Smooth muscle cell (in vitro differentiated cells): ENCODE measurements at regions not wholly inside any gene's neighbourhood (a gene's known extent, or its start where the extent isn't known, plus 50 kb on each side); places are given as distances from the start of the nearest gene placed in this dataset.

Source experiments
- DNase-seq: peaks from one replicate; lab custom pipeline; 2025; ENCODE audit not compliant: unreplicated experiment; lab: John Stamatoyannopoulos, UW
- H2AFZ ChIP-seq: fragments of 200-600 bp; sonication (generic); 2 replicates; pipeline ENCODE4 v1.6.0; 2016; ENCODE audit warnings: antibody characterized with exemption, low read depth, mild to moderate bottlenecking
- H3F3A ChIP-seq: fragments of 200-600 bp; sonication (generic); 2 replicates; pipeline ENCODE4 v1.6.0; 2017; ENCODE audit warnings: antibody characterized with exemption, low read depth
- H3K27ac ChIP-seq: fragments of 200-600 bp; sonication (generic); 2 replicates; pipeline ENCODE4 v1.5.1; 2016; ENCODE audit warnings: low read depth, mild to moderate bottlenecking
- H3K27me3 ChIP-seq: fragments of 200-600 bp; sonication (generic); 2 replicates; pipeline ENCODE4 v1.6.1; 2016; ENCODE audit warnings: low read depth, mild to moderate bottlenecking
- H3K36me3 ChIP-seq: fragments of 200-600 bp; sonication (generic); 2 replicates; pipeline ENCODE4 v1.5.1; 2016; ENCODE audit warnings: low read depth
- H3K4me1 ChIP-seq: fragments of 200-600 bp; sonication (generic); 2 replicates; pipeline ENCODE4 v1.5.1; 2016; ENCODE audit warnings: low read depth
- H3K4me2 ChIP-seq: fragments of 200-600 bp; sonication (generic); 2 replicates; pipeline ENCODE4 v1.6.0; 2016; ENCODE audit warnings: mild to moderate bottlenecking
- H3K4me3 ChIP-seq: fragments of 200-600 bp; sonication (generic); 2 replicates; pipeline ENCODE4 v1.5.1; 2016; ENCODE audit warnings: mild to moderate bottlenecking
- H3K79me2 ChIP-seq: fragments of 200-600 bp; sonication (generic); 2 replicates; pipeline ENCODE4 v1.6.0; 2016; ENCODE audit warnings: low read depth, mild to moderate bottlenecking
- H3K9ac ChIP-seq: fragments of 200-600 bp; sonication (generic); 2 replicates; pipeline ENCODE4 v1.6.0; 2016; ENCODE audit warnings: low read depth
- H3K9me3 ChIP-seq: fragments of 200-600 bp; sonication (generic); replicated peaks from 2 replicates; pipeline ENCODE4 v1.5.1; 2016; ENCODE audit warnings: low read depth
- H4K20me1 ChIP-seq: fragments of 200-600 bp; sonication (generic); 2 replicates; pipeline ENCODE4 v1.6.0; 2016; ENCODE audit warnings: low read depth
- CTCF ChIP-seq: fragments of 200-600 bp; sonication (generic); IDR thresholded peaks from 2 replicates; pipeline ENCODE4 v1.5.1; 2017; ENCODE audit warnings: borderline replicate concordance, mild to moderate bottlenecking, antibody characterized with exemption; ENCODE audit not compliant: insufficient read depth, poor library complexity, severe bottlenecking
- WGBS: methylation state at CpG from one replicate; pipeline ENCODE4 v1.1.7; 2016; ENCODE audit warnings: low lambda C conversion rate; 5-methylcytosine and 5-hydroxymethylcytosine counted together

- Histone ChIP-seq H3K4me1 (no peaks in the 10 kb centered on the region), H2AFZ (no peak overlapping the region), H3F3A (no peaks in the 10 kb centered on the region), H3K4me3 (no peak overlapping the region), H3K27me3 (no peaks in the 10 kb centered on the region), H3K27ac (no peak overlapping the region), H3K36me3 (no peaks in the 10 kb centered on the region), H3K9me3 (no peaks in the 10 kb centered on the region), H3K9ac (no peak overlapping the region), H3K79me2 (no peaks in the 10 kb centered on the region), H3K4me2 (no peak overlapping the region), H4K20me1 (no peaks in the 10 kb centered on the region)
- no peak for TF ChIP-seq CTCF
- DNase-seq = no peak
- 91% methylated on average over 3 of the region's 3 CpGs for WGBS
Observed at GRCh38 chr2:18083806-18084205, 205.3 kb downstream of the KCNS3 start.

GRCh38 chr2:18078216-18078615 lies 199.7 kb downstream of the KCNS3 start:
- peak overlapping the region; percentile 98 for H3K27ac ChIP-seq
- no peaks in the 10 kb centered on the region for H3K27me3 ChIP-seq
- H3K79me2 ChIP-seq = no peaks in the 10 kb centered on the region
- TF ChIP-seq CTCF = no peak
- H3K9ac ChIP-seq = no peak overlapping the region
- no peak overlapping the region for H2AFZ ChIP-seq
- H3K4me1 ChIP-seq = peaks cover 25% of the 10 kb centered on the region
- H3F3A ChIP-seq = no peaks in the 10 kb centered on the region
- no peaks in the 10 kb centered on the region for H3K9me3 ChIP-seq
- no peak for DNase-seq
- no peak overlapping the region for H3K4me3 ChIP-seq
- 41% methylated on average over 2 of the region's 2 CpGs for WGBS
- H3K4me2 ChIP-seq = peak overlapping the region; percentile 76
- no peaks in the 10 kb centered on the region for H4K20me1 ChIP-seq
- no peaks in the 10 kb centered on the region for H3K36me3 ChIP-seq

- DNase-seq = no peak
- H4K20me1 ChIP-seq = no peaks in the 10 kb centered on the region
- no peaks in the 10 kb centered on the region for H3K79me2 ChIP-seq
- no peak overlapping the region for H3K4me3 ChIP-seq
- WGBS = 16% methylated on average over 1 of the region's 1 CpG
- H2AFZ ChIP-seq = no peak overlapping the region
- H3K9me3 ChIP-seq = no peaks in the 10 kb centered on the region
- H3K4me2 ChIP-seq = peak overlapping the region; percentile 76
- H3K4me1 ChIP-seq = peaks cover 25% of the 10 kb centered on the region
- no peak for TF ChIP-seq CTCF
- H3K27ac ChIP-seq = peak overlapping the region; percentile 98
- no peaks in the 10 kb centered on the region for H3F3A ChIP-seq
- H3K36me3 ChIP-seq = no peaks in the 10 kb centered on the region
- H3K9ac ChIP-seq = peak overlapping the region; percentile 39
- peaks cover 3% of the 10 kb centered on the region for H3K27me3 ChIP-seq
Observed at GRCh38 chr2:18077704-18078103, 199.2 kb downstream of the KCNS3 start.

GRCh38 chr2:18077231-18077630 lies 198.8 kb downstream of the KCNS3 start:
- H3F3A ChIP-seq = no peaks in the 10 kb centered on the region
- DNase-seq = no peak
- H3K9ac ChIP-seq = peak overlapping the region; percentile 75
- no peaks in the 10 kb centered on the region for H3K9me3 ChIP-seq
- peak overlapping the region; percentile 76 for H3K4me2 ChIP-seq
- H3K79me2 ChIP-seq = no peaks in the 10 kb centered on the region
- H3K4me3 ChIP-seq = no peak overlapping the region
- TF ChIP-seq CTCF = no peak
- no peaks in the 10 kb centered on the region for H3K36me3 ChIP-seq
- peaks cover 25% of the 10 kb centered on the region for H3K4me1 ChIP-seq
- H4K20me1 ChIP-seq = no peaks in the 10 kb centered on the region
- peak overlapping the region; percentile 98 for H3K27ac ChIP-seq
- 16% methylated on average over 1 of the region's 1 CpG for WGBS
- H2AFZ ChIP-seq = no peak overlapping the region
- peaks cover 7% of the 10 kb centered on the region for H3K27me3 ChIP-seq
